ENCODE measurements at regions not wholly inside any gene's neighbourhood (a gene's known extent, or its start where the extent isn't known, plus 50 kb on each side); places are given as distances from the start of the nearest gene placed in this dataset.

DNA sequence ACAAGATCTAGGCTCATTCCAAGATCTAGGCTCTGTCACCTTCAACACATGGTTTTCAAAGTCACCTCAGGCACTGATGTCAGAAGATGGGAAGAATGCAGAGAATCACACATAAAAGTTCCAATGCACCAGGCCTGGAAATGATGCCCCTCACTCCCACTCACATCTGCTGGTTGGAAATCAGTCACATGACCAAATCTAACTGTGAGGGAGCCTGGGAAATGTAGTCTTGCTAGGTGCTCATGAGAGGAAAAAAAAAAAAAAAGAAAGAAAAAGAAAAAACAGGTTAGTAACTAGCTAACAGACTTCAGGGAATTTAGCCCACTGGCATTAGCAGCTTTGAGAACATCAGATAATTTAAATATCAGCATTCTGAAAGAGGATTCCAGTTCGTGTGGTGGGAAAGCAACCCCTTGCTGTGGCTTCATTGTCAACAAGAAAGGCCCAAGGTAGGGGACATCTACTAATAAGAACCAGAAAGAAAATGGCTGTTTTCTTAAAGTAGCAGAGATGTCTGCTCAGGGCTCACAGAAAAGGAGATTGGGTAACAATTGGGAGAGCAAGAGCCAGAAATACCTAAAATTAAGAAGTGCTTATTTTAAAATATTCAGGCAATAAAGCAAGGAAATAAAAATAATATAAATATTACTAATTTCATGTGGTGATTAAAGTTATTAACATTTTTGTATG, 614.3 kb downstream of the ACTL7B start:
- no peak for DNase-seq (ENCODE audit: low read depth in 2 of 2)

DNA sequence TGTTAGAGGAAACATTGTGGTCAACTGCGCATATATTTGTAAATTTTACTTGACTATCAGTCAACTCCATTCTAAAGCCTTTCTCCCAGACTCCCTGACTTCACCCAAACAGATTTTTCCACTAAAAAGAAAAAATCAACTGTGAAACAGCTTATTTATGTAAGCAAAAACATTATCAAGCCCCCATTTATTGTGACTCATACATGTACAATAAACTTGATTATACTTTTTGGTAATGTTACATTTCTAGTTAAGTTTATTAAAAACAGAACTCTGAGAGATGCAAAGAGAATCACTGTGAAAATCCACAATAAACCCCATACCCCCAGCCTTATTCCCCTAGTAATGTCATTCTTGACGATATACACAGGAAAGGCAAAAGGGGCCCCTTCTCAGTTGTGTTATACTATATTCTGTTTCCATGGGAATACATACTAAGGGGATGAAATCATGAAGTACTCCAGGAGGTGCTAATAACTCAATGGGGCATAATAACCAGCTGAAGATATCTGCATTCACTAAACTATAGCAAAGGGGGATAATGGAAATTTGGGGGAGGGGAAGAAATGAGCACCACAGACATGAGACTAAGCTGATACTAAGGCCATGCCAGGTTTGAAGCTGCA, 616.0 kb downstream of the ACTL7B start:
- no peak for DNase-seq (ENCODE audit: low read depth in 2 of 2)

DNA sequence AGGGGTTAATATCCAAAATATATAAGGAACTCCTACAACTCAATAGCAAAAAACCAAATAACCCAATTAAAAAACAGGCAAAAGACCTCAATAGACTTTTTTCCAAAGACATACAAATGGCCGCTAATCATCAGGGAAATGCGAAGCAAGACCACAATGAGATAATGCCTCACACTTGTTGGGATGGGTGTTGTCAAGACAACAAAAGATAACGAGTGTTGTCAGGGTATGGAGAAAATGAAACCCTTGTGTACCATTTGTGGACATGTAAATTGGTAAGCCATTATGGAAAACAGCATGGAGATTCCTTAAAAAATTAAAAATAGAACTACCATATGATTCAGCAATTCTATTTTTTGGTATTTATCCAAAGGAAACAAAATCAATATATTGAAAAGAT, 620.2 kb downstream of the ACTL7B start:
- DNase-seq (ENCODE audit: low read depth in 2 of 2): no peak

DNA sequence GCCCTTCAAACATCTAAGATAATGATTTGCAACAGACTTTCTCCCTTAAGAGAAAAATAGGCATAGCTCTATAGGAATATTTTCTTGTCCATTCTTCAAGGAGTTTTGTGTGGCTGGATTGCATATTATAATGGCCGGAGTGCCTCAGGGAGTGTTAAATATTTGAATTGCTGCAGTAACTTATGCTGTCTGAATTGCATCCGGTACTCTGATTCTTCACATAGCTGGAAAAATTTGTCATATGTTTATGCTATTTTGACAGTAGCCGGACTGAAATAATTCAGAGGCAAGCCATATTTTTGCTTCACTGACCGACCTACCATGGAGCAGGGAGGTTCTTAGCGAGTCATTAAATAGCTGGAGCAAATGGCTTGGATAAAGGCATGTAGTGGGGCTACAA, 621.0 kb downstream of the ACTL7B start:
- DNase-seq (ENCODE audit: low read depth in 2 of 2): no peak

DNA sequence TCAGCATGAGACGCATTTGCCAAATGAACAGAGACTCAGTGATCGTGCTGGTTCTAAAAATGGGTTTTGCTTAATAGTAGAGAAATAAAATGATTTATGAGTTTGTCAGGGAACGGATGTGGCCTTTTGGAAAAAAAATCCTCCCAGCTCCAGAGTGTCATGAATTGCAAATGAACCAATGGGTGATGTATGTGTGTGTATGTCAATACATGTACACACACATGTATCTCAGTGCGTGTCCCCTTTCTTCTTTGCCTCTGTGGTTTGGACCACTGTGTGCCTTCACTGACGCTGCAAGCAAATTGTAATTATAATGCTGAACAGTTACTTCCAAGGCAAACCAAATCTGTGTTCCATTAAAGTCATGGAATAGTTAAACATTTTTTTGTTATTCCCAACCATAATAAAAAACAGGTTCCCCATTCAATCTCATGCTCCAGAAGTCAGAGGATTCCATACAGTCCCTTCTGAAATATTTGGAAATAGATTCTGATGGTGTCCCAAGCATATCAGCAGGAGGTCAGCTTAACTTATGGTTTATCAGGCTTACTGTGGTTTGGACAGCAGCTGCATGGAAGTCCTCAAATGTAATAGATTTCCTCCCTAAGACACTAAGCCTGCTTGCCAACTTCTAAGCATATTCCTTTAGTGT, 630.5 kb downstream of the ACTL7B start:
- DNase-seq (ENCODE audit: low read depth in 2 of 2): no peak

DNA sequence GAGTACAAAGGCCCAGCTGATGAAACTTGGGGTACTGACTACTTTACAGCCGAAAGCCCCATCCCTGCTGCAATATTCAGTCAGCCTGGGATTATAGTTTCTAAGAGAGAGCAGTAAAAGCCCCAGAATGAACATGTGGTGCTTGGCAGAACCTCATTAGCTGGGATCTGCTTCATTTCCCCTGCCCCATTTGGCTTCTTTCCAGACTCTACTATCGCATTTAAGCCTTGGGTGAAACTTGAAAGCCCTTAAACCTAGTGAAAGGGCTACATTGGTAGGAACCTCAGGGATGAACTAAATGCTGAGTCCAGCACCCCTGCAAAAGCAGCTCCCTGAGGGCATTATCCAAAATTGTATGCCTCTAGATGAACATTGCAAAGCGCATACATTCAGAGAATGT, 631.1 kb downstream of the ACTL7B start:
- DNase-seq (ENCODE audit: low read depth in 2 of 2): no peak

DNA sequence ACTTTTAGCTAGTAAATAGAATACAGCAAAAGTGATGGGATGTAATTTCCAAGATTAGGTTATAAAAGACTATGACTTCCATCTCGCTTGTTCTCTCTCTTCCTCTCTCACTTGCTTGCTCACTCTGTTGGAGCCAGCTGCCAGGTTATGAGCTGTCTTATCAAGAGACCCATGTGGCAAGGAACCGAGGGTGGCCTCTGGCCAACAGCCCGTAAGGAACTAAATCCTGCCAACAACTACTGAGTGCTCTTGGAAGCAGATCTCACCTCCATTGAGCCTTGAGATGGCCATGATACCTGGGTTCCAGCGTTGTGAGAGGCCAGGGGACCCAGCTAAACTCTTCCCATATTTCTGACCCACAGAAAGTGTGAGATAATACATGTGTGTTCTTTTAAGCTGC, 636.1 kb downstream of the ACTL7B start:
- no peak for DNase-seq (ENCODE audit: low read depth in 2 of 2)

DNA sequence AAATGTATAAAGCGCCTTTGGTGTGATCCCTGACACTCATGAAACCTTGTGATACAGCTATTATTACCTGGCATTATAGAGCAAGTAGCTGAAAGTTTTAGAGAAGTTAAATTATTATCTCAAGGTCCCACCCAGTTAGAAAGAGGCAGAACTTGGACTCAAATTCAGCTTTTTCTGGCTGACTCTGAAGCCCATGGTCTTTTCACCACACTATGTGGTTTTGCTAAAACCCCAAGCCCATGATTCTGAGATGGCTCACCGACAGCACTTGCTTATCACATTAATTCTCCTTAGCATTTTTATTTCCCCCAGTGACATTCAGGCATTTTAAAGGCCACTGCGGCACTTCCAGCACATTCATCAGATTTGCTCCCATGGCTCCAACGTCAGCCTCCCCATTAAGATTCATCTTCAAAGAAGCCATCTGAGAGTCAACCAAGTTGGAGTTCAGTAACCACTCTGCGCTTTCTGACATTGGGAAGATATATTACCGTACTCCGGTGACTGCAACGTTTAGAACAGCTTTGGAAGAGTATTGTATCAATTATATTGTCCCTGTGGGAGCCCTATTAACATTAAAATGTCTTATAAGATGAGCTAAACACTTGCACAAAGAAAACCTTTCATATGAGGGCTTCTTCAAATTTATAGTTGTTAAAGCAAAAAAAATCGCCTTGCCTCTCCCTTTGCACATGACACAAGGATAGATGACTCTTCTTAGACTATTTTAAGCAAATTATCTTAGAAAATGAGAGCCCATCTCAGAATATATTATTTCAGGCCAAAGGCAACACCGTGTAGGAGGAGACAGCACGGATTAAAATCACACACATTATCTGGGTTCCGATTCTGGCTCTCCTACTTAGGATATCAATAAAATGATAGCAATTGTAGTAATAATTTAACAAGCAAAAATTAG, 638.1 kb downstream of the ACTL7B start:
- no peak for DNase-seq (ENCODE audit: low read depth in 2 of 2)

DNA sequence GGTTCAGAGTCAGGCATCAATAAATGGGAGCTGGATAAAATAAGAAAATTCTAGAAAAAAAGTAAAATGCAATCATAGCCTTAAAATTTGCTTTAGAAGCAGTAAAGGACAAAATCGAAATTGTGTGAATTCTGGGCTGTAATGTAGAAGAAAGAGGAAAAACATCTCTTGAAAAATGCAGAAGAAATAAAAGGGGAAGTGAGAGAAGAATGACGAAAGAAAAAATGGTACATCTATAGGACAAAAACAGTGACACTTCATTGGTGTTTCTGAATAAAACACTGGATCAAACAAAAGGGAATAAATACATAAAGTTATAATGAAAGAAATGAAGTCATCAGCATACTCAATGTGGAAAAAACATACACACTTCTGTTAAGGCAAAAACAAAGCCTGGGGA, 642.3 kb downstream of the ACTL7B start:
- DNase-seq (ENCODE audit: low read depth in 2 of 2): no peak

DNA sequence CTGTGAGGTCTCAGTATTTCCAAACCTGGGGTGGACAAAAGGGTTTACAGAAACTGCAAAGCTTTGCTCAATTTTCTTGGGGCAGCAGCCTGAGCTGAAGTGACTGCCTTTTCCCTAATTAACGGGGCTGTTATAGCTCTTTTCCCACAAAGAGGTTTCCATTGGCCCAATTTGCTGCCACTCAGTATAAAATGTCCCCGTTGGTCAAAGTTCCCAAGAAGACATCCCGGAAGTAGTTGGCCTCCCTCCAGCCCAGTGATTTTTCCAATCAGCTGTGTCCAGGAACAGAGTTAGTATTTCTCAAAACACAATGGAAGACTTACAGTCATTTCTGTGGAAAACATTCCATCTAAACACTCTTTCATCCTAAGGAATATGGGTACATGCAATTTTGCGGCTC, 643.6 kb downstream of the ACTL7B start:
- no peak for DNase-seq (ENCODE audit: low read depth in 2 of 2)

DNA sequence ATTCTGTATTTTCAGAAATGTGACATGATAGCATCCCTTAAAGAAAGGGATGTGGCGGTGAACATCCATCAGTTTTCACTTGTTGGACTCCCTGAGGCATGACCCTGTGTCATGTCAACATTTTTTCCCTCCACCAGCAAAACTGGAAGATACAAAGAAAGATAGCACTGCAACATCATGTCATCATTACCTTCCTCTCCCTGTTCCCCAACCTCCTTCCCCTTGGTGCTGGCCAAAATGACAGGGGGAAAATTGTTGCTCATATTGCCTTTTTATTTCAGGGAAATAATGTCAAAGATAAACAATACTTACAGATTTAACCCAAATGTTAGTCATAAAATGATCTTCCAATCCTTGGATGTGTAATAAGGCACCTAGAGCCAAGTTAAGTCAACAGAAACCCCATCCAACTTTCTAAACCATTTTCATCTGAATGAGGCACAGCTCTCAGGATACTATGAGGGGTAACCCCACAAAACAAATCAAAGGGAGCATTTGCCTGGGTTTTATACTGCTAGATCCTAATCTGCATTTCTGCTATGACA, 644.3 kb downstream of the ACTL7B start:
- DNase-seq (ENCODE audit: low read depth in 2 of 2): no peak

DNA sequence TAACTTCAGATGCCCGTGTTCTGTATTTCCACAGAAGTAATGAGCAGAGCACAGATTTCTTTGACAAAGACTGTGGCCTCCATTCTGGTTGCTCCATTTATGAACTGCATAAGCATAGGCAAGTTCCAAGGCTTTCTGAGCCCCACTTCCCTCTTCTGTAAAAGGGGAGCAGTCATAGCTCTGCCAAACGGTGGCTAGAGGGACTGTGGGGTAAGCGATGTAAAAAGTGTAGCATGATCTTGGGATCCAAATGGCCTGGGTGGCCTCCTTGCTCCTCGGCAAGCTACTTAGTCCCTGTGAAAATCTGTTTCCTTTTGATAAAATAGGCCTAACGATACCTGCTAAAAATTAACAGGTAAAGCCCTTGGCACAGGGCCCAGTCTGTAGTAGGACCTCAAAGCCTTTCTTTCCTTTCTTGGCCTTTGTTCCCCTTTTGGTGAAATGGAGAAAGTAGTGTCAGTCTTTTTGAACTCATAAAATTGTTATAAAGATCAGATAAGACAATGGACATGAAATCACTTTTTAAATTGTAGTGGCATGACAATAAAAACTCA, 646.6 kb downstream of the ACTL7B start:
- DNase-seq (ENCODE audit: low read depth in 2 of 2): no peak

DNA sequence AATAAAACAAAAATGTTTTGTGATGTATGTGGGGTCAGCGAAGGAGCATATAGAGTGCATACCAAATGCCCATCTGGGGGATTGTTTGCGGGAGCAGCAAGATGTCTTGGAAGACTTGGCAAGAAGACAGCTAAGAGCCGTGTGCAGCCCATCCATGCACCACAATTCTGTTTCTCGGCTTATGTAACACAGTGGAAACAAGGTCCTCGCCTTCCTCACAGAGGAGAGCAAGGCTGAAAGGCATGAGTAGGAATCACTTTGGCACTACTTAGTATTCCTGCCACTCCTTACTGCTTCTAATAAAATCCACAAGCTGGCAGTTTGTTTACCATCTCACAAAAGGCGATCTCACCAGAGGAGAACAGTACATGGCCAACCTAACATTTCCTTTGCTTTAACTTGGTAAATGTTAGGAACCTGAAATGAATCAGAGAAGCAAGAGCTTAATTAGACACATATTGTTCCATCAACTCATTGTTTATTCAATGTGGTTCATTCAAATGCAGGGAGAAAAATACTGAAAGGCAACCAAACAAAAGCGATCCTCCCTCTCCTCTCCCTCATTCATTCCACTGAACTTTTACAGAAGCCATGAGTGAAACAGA, 648.1 kb downstream of the ACTL7B start:
- no peak for DNase-seq (ENCODE audit: low read depth in 2 of 2)

DNA sequence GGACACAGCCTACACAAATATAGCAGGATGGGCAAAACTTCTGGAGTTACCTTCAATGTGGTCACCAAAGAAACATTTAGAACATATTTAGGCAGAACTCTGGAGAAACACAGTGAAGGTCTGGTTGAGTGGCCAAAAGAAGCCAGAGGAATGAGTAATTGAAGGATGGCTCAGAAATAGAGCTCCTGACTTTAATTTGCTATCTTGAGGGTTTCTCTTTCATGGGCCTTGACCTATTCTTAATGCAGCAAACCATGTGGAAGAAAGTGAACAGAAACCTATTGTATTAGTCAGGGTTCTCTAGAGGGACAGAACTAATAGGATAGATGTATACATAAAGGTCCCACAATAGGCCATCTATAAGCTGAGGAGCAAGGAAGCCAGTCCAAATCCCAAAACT, 650.5 kb downstream of the ACTL7B start:
- DNase-seq (ENCODE audit: low read depth in 2 of 2): no peak

DNA sequence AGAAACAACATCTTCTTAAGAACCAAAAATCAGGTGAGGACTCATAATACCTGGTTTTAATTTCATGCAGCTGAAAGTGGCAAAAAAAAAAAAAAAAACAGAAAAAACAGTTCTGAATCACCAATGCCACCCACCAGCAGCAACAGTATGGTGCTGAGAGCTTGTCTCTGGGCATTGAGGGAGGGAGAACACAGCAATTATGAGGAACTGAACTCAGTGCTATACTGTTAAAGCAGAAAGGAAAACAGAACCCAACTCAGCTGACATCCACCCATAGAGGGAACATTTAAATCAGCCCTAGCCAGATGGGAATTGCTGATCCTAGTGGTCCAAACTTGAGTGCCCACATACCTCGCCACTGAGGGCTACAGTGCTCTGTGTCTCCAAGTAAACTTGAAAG, 657.9 kb downstream of the ACTL7B start:
- no peak for DNase-seq (ENCODE audit: low read depth in 2 of 2)

DNA sequence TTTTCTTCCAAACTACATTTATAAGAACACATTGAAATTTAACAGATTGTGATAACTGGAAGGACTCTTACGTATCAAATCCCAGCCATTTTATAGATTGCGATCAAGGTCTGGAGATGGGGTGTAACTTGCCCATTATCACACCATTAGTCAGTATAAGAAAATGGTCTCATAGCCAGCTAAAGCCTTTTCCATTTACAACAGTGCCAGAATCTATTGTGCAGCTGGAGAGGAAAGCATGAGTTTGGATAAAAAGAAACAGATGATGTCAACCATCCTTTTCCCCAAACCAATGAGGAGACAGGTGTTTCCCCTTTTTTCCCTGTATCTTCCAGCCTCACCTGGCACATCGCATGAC, 658.8 kb downstream of the ACTL7B start:
- no peak for DNase-seq (ENCODE audit: low read depth in 2 of 2)

DNA sequence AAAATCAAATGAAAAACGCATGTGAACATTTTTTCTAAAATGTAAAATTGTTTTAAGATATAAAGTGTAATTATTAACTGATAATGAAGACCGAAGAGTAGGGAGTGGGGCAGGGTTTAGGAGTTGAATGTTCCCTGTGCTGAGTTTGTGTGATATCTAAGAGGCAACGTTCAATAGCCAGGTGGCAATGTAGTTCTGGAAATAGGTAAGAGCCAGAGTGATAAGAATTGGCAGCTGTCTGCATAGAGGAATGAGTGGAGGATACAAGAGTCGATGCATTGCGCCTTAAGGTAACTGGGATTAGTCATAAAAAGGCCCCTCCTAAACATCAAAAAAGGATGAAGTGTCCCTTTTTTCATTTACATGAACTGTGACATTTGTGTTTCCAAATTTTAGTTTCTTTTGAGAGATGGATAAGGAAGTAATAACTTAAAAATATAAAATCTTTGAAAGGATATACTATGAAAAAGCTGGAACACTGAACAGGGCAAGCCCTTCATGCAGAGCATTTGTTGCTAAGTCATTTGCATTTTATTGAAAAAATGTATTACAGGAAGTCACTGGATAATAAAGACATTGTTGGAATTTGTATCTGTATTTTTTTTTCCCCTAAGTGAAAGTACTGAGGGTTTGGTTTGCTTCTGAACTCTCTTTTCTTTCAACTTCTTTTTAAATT, 659.3 kb downstream of the ACTL7B start:
- DNase-seq (ENCODE audit: low read depth in 2 of 2): no peak

DNA sequence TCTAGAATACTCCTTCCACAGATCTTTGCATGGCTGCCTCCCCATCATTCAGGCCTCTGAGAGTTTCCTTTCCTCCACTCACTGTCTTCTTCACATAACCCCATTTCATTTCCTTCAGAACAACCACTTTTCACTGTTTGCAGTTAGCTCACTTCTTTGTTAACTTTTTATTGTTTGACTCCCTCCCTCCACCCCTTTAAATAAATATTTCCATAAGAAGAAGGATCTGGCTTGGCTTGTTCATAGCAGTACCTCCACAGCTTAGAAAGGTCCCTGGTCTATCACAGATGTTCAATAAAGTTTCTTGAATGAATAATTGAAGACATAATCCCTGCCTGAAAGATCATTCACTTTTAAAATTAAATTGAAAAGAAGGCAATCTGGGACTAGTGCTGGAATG, 661.6 kb downstream of the ACTL7B start:
- no peak for DNase-seq (ENCODE audit: low read depth in 2 of 2)

DNA sequence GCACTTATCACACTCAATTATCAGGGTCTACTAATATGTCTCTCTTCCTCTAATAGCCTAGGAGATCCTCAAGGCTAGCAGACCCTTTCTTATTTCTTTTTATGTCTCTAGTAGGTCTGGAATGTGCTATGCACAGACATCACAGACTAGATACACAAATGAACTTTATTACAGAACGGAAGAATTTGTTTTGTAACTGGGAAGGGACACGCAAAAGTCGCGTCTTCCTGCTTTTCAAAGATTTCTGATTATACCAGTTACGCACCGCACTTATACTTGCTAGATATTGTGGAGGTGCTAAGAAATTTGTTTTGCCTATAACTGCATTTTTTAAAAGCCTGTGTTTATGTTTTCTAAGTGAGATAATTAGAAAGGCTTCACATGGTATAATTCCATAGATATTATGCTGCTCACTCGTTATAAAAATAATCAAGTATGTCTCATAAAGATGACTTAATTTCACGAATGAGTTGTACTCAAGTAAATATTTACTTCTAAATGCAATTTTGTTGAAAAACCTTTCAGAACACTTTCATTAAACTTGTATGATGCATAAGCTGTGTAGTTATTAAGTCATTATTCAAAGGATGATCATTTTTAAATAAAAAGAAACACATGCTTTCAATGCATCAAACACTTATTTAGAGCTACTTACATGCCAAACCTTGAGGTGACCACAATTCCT, 662.6 kb downstream of the ACTL7B start:
- DNase-seq (ENCODE audit: low read depth in 2 of 2): no peak

DNA sequence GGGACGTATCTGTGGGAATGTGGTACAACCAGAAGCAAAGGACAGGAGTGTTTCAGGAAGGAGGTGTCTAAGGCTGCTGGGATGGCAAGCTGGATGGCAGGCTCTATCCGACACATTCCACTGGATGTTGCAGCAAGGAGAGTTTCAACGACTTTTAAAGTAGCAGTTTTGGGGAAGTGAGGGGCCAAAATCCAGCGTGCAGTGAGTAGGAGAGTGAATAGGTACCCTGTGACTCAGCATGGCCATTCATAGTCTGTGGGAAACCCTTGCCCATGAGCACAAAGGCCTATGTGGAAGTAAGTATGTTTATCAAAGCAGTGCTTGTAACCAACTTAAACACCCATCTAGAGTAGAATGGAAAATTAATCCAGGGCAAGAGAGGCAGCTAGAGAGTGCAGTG, 664.7 kb downstream of the ACTL7B start:
- no peak for DNase-seq (ENCODE audit: low read depth in 2 of 2)
